Heart left ventricle (tissue), 16 donors: ENCODE measurements at regions not wholly inside any gene's neighbourhood (a gene's known extent, or its start where the extent isn't known, plus 50 kb on each side); places are given as distances from the start of the nearest gene placed in this dataset.
A peak's percentile ranks its signal among the peaks of the same experiment; 100 is the strongest.

ENCODE experiments used
- ATAC-seq, 4 donors: fragments of 200-7000 bp; cut with Tn5 transposase; one replicate each; pipeline ENCODE4 v1.9.1; 2020 to 2022; ENCODE audit warnings: moderate library complexity in 4 of 4, mild to moderate bottlenecking in 3 of 4, moderate number of reproducible peaks in 1 of 4
- DNase-seq, 5 donors: peaks; one replicate each; pipeline ENCODE4 v3.0.0-alpha.2; 2020
- H3K27ac ChIP-seq, 12 donors: fragments of 200-600 bp; sonication (generic) in 4 of 12; one replicate each; pipeline versions ENCODE4 v1.5.0 to v1.8.0; 2016 to 2022; ENCODE audit warnings: mild to moderate bottlenecking in 2 of 12
- H3K27me3 ChIP-seq, 9 donors: fragments of 200-600 bp; sonication (generic) in 2 of 9; one replicate each; pipeline versions ENCODE4 v1.5.1 to v1.8.0; 2016 to 2022; ENCODE audit warnings: mild to moderate bottlenecking in 3 of 9
- H3K36me3 ChIP-seq, 9 donors: fragments of 200-600 bp; sonication (generic) in 2 of 9; one replicate each; pipeline versions ENCODE4 v1.5.0 to v1.8.0; 2018 to 2022; ENCODE audit warnings: mild to moderate bottlenecking in 2 of 9
- H3K4me1 ChIP-seq, 12 donors: fragments of 200-600 bp; sonication (generic) in 4 of 12; one replicate each; pipeline versions ENCODE4 v1.5.0 to v1.8.0; 2016 to 2022; ENCODE audit warnings: mild to moderate bottlenecking in 3 of 12
- H3K4me3 ChIP-seq, 12 donors: fragments of 200-600 bp; sonication (generic) in 4 of 12; one replicate each; pipeline versions ENCODE4 v1.5.0 to v1.8.0; 2017 to 2022; ENCODE audit warnings: mild to moderate bottlenecking in 9 of 12, moderate library complexity in 4 of 12
- H3K9me3 ChIP-seq, 12 donors: fragments of 200-600 bp; sonication (generic) in 4 of 12; one replicate each; pipeline versions ENCODE4 v1.5.0 to v1.8.0; 2016 to 2022; ENCODE audit warnings: mild to moderate bottlenecking in 1 of 12
- CTCF ChIP-seq, 12 donors: fragments of 200-600 bp; sonication (generic) in 4 of 12; IDR thresholded peaks; one replicate each; pipeline versions ENCODE4 v1.5.0 to v1.8.0; 2018 to 2022; ENCODE audit warnings: antibody characterized with exemption in 12 of 12, mild to moderate bottlenecking in 5 of 12
- POLR2A ChIP-seq, 2 donors: fragments of 450-650 bp; IDR thresholded peaks; one replicate each; pipeline ENCODE4 v1.6.1; 2017; ENCODE audit warnings: antibody characterized with exemption in 2 of 2, mild to moderate bottlenecking in 2 of 2, moderate library complexity in 2 of 2
- WGBS, 4 donors: extraction: QIAGEN DNeasy Blood & Tissue Kit in 2 of 4; methylation state at CpG; one replicate each; pipeline versions ENCODE4 v1.1.5 to v1.1.7; 2013 to 2018; 5-methylcytosine and 5-hydroxymethylcytosine counted together
- intact Hi-C, 10 donors: fragments of 100-400 bp; cut with DNase I; formaldehyde crosslinking; loops; one replicate each; pipeline versions ENCODE4 v1.11.1 to v1.14.2; 2022
- donor health status: ischemic (EF 13 %, LVEDD 7.1; RV severe dilation, severe dysfunction).
- donor health status: healthy with polysubstance abuse.
- donor health status: DM: no; HTN: yes; CAD: no.
- donor health status: DM: no; HTN: no; CAD: no.
- donor health status: ischemic (EF 25% LVEDD 6.9; RV normal size, moderate dysfunction).
- donor health status: ischemic (EF 25% LVEDD 5.7; RV mildly dilated, moderate dysfunction).
- donor health status: healthy.
- donor health status: DM: yes; HTN: yes; CAD: no.
- donor health status: ischemic (EF 35%, LVEDD 5.7; RV mildly dilated, moderate dysfunction).
- donor health status: nonischemic (EF 11% LVEDD 7.7; RV severe dilation, severe dysfunction).
- donor health status: DM: yes; HTN: yes; CAD: no.
- donor health status: PGD.
- donor health status: ischemic (EF 29% LVEDD 5.4; RV normal size, mild dysfunction).
- donor health status: nonischemic (EF 23%, LVEDD 6.1; RV moderate dilation, normal function).

DNA sequence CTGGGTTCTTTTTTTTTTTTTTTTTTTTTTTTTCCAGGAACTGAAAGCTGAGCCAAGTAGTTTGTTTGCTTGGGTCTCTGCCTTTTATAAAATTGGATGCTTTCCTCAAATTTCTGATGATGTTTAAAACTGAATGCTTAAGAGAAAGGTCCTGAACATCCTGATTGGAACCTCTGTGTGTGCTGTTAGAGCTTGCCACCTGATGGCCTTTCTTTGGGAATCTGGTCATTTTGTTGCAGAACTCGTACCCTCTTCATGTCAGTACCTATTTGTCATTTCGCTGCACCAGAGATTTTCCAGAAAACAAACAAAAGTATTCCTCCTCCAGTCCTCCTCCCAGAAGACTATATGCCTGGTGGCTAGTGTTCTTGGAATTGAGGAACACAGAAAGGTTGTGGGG is 81.2 kb upstream of the KLF12 start:
- Histone ChIP-seq H3K27ac (no peak overlapping the region), H3K27me3 (no peaks in the 10 kb centered on the region), H3K4me1 (peaks cover 0 to 9% (median 0%) of the 10 kb centered on the region in 12 donors), H3K4me3 (no peak overlapping the region), H3K36me3 (no peaks in the 10 kb centered on the region), H3K9me3 (no peaks in the 10 kb centered on the region)
- TF ChIP-seq CTCF (IDR thresholded peaks at IDR 0.05): no peak
- no peak for TF ChIP-seq POLR2A (IDR thresholded peaks at IDR 0.05)
- ATAC-seq: no peak
- 83 to 90% (median 85%) methylated on average over 2 of the region's 2 CpGs for WGBS, 4 donors
- intact Hi-C loops: no loop called here
- DNase-seq: no peak

- no peaks in the 10 kb centered on the region for H3K9me3 ChIP-seq
- WGBS, 4 donors: 84 to 88% (median 84%) methylated on average over 5 of the region's 5 CpGs
- DNase-seq: no peak
- no peaks in the 10 kb centered on the region for H3K36me3 ChIP-seq
- H3K4me3 ChIP-seq: no peak overlapping the region
- H3K4me1 ChIP-seq: peaks cover 0 to 9% (median 0%) of the 10 kb centered on the region in 12 donors
- no peaks in the 10 kb centered on the region for H3K27me3 ChIP-seq
- intact Hi-C loops: no loop called here
- no peak overlapping the region for H3K27ac ChIP-seq
- no peak for TF ChIP-seq POLR2A (IDR thresholded peaks at IDR 0.05)
- TF ChIP-seq CTCF (IDR thresholded peaks at IDR 0.05): no peak
- no peak for ATAC-seq
Measured at GRCh38 chr13:74214321-74214720, 80.1 kb upstream of the KLF12 start.

- no peak overlapping the region for H3K4me3 ChIP-seq
Measured at GRCh38 chr13:74210693-74211393, 76.6 kb upstream of the KLF12 start.

DNA sequence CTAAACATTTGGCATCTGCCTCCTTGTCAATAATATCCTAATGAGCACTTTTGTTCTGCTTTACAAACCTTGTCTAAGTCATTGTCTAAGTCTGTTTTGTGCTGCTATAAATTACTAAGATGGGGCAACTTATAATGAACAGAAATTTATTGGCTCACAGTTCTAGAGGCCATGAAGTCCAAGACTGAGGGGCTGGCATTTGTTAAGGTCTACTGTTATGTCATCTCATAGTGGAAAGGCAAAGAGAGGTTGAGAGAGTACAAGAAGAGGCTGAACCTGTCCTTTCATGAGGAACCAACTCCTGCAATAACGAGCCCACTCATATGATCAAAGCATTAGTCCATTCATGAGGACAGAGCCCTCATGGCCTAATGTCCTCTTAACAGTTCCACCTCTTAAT is 72.7 kb upstream of the KLF12 start:
- ATAC-seq (no peak), DNase-seq (no peak)
- H3K36me3 ChIP-seq: no peaks in the 10 kb centered on the region
- H3K9me3 ChIP-seq: no peaks in the 10 kb centered on the region
- H3K4me1 ChIP-seq: peaks cover 0 to 10% (median 2%) of the 10 kb centered on the region in 12 donors
- no peak overlapping the region for H3K4me3 ChIP-seq
- WGBS, 4 donors: 88 to 100% (median 97%) methylated on average over 1 of the region's 1 CpG
- H3K27me3 ChIP-seq: no peaks in the 10 kb centered on the region
- TF ChIP-seq CTCF (IDR thresholded peaks at IDR 0.05) (no peak), POLR2A (IDR thresholded peaks at IDR 0.05) (no peak)
- H3K27ac ChIP-seq: no peak overlapping the region
- intact Hi-C loops: no loop called here

More at GRCh38 chr13:74210693-74211393, 76.6 kb upstream of the KLF12 start:
- intact Hi-C loops: no loop called here
- TF ChIP-seq CTCF (IDR thresholded peaks at IDR 0.05) (no peak), POLR2A (IDR thresholded peaks at IDR 0.05) (no peak)
- Histone ChIP-seq H3K36me3 (no peaks in the 10 kb centered on the region), H3K4me1 (peaks cover 0 to 9% (median 0%) of the 10 kb centered on the region in 12 donors), H3K27ac (peak overlapping the region in 1 of 12 donors; percentile 22), H3K27me3 (no peaks in the 10 kb centered on the region), H3K9me3 (no peaks in the 10 kb centered on the region)
- ATAC-seq (peak in 3 of 4 donors; percentile 75 to 98 (median 96)), DNase-seq (peak in 2 of 5 donors; percentile 26 to 29)
- 40 to 50% (median 42%) methylated on average over 4 of the region's 4 CpGs for WGBS, 4 donors
